GM12878 (cell line): ENCODE measurements at regions not wholly inside any gene's neighbourhood (a gene's known extent, or its start where the extent isn't known, plus 50 kb on each side); places are given as distances from the start of the nearest gene placed in this dataset.

Experiments
- ATAC-seq: fragments of 200-7000 bp; cut with Tn5 transposase; 3 replicates; pipeline ENCODE4 v1.9.1; 2020; ENCODE audit warnings: mild to moderate bottlenecking, moderate library complexity
- BruUV-seq: library from RNA; stranded (reverse); fragments of 400-500 nt; replicated peaks from 2 replicates; lab custom pipeline; 2021; lab: Mats Ljungman, UMichigan
- CTCF ChIA-PET: fragments of 300-600 bp; sonication (Branson Sonifier 250); formaldehyde crosslinking; extraction: SDS; loops from one replicate; lab custom pipeline; 2021; ENCODE audit warnings: inconsistent platforms; lab: Yijun Ruan, JAX
- POLR2A ChIA-PET: fragments of 350-600 bp; formaldehyde crosslinking; extraction: SDS; loops from one replicate; lab custom pipeline; 2021; ENCODE audit warnings: inconsistent platforms; lab: Charles Lee
- RAD21 ChIA-PET: fragments of 300-600 bp; sonication (Branson Sonifier 250); formaldehyde crosslinking; loops from one replicate; lab custom pipeline; 2023; ENCODE audit warnings: antibody characterized with exemption; ENCODE audit not compliant: unreplicated experiment; lab: Charles Lee
- SMC1A ChIA-PET: fragments of 300-600 bp; sonication (Branson Sonifier 250); formaldehyde crosslinking; loops from one replicate; lab custom pipeline; 2023; ENCODE audit not compliant: unreplicated experiment, uncharacterized antibody; lab: Charles Lee
- DNase-seq: peaks from one replicate; pipeline ENCODE4 v3.0.0-alpha.2; 2011; ENCODE audit warnings: low read depth, low spot score
- FAIRE-seq: peaks from 3 replicates; lab custom pipeline; 2011; peaks lifted over from hg19 to GRCh38; lab: Jason Lieb, UNC
- H2AFZ ChIP-seq: 2 replicates; pipeline ENCODE4 v1.6.0; 2011; ENCODE audit warnings: low read depth, low read length, control low read depth; ENCODE audit not compliant: control insufficient read depth
- H3K27ac ChIP-seq: 2 replicates; pipeline ENCODE4 v1.5.1; 2011; ENCODE audit warnings: control low read depth; ENCODE audit not compliant: control insufficient read depth, insufficient read depth
- H3K27me3 ChIP-seq, 2 experiments: replicated peaks in 1 of 2; 2 replicates each; pipeline versions ENCODE4 v1.6.0 to v1.6.1; 2011; ENCODE audit warnings: low read length in 1 of 2; ENCODE audit not compliant: control insufficient read depth in 2 of 2, insufficient read depth in 2 of 2
- H3K36me3 ChIP-seq, 2 experiments: 2 replicates each; pipeline ENCODE4 v1.5.1; 2011; ENCODE audit warnings: low read length in 1 of 2; ENCODE audit not compliant: control insufficient read depth in 2 of 2, insufficient read depth in 2 of 2
- H3K4me1 ChIP-seq: 2 replicates; pipeline ENCODE4 v1.6.1; 2011; ENCODE audit warnings: mild to moderate bottlenecking, low read length, moderate library complexity, mixed read lengths; ENCODE audit not compliant: control insufficient read depth, insufficient read depth
- H3K4me2 ChIP-seq: 2 replicates; pipeline ENCODE4 v1.6.0; 2011; ENCODE audit warnings: control low read depth; ENCODE audit not compliant: control insufficient read depth, insufficient read depth
- H3K4me3 ChIP-seq: fragments of 200-600 bp; sonication (generic); 2 replicates; pipeline ENCODE4 v1.5.1; 2016
- H3K79me2 ChIP-seq: 2 replicates; pipeline ENCODE4 v1.6.0; 2011; ENCODE audit warnings: low read length; ENCODE audit not compliant: control insufficient read depth, insufficient read depth
- H3K9ac ChIP-seq: 2 replicates; pipeline ENCODE4 v1.8.0; 2011; ENCODE audit warnings: low read length, control low read depth, mixed read lengths; ENCODE audit not compliant: control insufficient read depth, insufficient read depth
- H3K9me3 ChIP-seq: replicated peaks from 3 replicates; pipeline ENCODE4 v1.5.1; 2011; ENCODE audit warnings: mild to moderate bottlenecking, low read length; ENCODE audit not compliant: control insufficient read depth, insufficient read depth
- H4K20me1 ChIP-seq: 2 replicates; pipeline ENCODE4 v1.6.0; 2011; ENCODE audit not compliant: control insufficient read depth, insufficient read depth
- BACH1 ChIP-seq: fragments of 450-650 bp; IDR thresholded peaks from 2 replicates; pipeline ENCODE4 v1.6.1; 2017; ENCODE audit warnings: mild to moderate bottlenecking, borderline replicate concordance
- POU2F2 ChIP-seq: IDR thresholded peaks from 3 replicates; pipeline ENCODE4 v1.6.1; 2011; ENCODE audit warnings: low read depth, mild to moderate bottlenecking, low read length, borderline replicate concordance
- SRF ChIP-seq, 2 experiments: IDR thresholded peaks; 2 replicates each; pipeline ENCODE4 v1.6.1; 2011; ENCODE audit warnings: low read depth in 2 of 2, low read length in 2 of 2, mild to moderate bottlenecking in 1 of 2, moderate library complexity in 1 of 2
- TCF7 ChIP-seq: IDR thresholded peaks from 2 replicates; pipeline ENCODE4 v1.6.1; 2014; ENCODE audit warnings: antibody characterized with exemption, borderline replicate concordance
- WGBS: methylation state at CpG from one replicate; pipeline ENCODE4 v1.1.6; 2016; ENCODE audit warnings: low lambda C conversion rate; ENCODE audit not compliant: insufficient replicate concordance, insufficient coverage; ENCODE audit errors: missing lambda C conversion rate; 5-methylcytosine and 5-hydroxymethylcytosine counted together
- in situ Hi-C: fragments of 300-500 bp; cut with MboI; formaldehyde crosslinking; loops from 9 replicates; pipeline ENCODE4 v1.14.3; 2018; ENCODE audit warnings: mixed read lengths
- intact Hi-C: fragments of 100-400 bp; cut with micrococcal nuclease; formaldehyde crosslinking; loops from one replicate; pipeline ENCODE4 v1.14.2; 2022; ENCODE audit not compliant: unreplicated experiment
- TF ChIP-seq, protein P1 (sequence below): fragments of 450-650 bp; IDR thresholded peaks from 2 replicates; pipeline ENCODE4 v1.6.1; 2017; ENCODE audit warnings: antibody characterized with exemption, mild to moderate bottlenecking, moderate library complexity

DNA sequence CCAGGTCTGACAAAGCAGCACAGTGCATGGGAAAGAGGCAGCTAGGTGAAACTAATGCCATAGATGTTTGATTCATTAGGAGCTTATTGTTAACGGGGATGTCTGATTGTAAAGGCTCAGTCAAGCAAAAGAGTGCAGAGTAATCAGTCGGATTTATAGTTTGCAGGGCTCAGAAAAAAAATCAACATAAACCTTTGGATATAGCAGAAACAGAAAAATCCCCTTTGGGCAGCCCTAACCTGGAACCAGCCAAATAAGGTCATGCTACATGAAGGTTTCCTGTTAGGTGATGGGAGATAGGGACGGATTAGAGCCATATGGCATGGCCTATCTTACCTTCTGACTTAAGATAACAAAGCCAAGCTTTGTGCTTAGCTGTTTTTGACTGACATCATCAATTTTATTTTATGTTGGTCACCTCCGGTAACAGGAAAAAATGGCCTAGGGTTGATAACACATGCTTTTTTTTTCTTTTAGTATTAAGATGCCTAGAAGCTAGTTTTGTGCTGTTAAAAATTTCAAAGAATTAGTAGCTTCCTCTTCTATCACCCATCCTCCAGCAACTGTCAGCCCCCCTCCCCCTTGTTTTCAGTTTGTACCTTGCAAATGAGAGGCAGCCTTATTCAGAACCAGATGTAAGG, 60.7 kb upstream of the ZEB2 start:
- Histone ChIP-seq H3K4me1 (no peaks in the 10 kb centered on the region), H3K27ac (no peak overlapping the region), H3K79me2 (no peaks in the 10 kb centered on the region), H3K4me2 (no peak overlapping the region), H3K9me3 (no peaks in the 10 kb centered on the region), H2AFZ (no peak overlapping the region), H4K20me1 (no peaks in the 10 kb centered on the region), H3K36me3 (no peaks in the 10 kb centered on the region), H3K9ac (no peak overlapping the region), H3K27me3 (peaks cover 2 to 6% of the 10 kb centered on the region in 2 experiments), H3K4me3 (no peak overlapping the region)
- TF ChIP-seq, protein P1, sequence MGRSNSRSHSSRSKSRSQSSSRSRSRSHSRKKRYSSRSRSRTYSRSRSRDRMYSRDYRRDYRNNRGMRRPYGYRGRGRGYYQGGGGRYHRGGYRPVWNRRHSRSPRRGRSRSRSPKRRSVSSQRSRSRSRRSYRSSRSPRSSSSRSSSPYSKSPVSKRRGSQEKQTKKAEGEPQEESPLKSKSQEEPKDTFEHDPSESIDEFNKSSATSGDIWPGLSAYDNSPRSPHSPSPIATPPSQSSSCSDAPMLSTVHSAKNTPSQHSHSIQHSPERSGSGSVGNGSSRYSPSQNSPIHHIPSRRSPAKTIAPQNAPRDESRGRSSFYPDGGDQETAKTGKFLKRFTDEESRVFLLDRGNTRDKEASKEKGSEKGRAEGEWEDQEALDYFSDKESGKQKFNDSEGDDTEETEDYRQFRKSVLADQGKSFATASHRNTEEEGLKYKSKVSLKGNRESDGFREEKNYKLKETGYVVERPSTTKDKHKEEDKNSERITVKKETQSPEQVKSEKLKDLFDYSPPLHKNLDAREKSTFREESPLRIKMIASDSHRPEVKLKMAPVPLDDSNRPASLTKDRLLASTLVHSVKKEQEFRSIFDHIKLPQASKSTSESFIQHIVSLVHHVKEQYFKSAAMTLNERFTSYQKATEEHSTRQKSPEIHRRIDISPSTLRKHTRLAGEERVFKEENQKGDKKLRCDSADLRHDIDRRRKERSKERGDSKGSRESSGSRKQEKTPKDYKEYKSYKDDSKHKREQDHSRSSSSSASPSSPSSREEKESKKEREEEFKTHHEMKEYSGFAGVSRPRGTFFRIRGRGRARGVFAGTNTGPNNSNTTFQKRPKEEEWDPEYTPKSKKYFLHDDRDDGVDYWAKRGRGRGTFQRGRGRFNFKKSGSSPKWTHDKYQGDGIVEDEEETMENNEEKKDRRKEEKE, result no peak
- TF ChIP-seq BACH1 (no peak), TCF7 (no peak), SRF (IDR thresholded peaks at IDR 0.05; ENCODE audit: low read depth in 2 of 2, low read length in 2 of 2) (peak; percentile 67 to 69; a peak in 3 of 4 replicates), POU2F2 (no peak)
- SMC1A ChIA-PET, result interaction anchor here (0.7 to 1.5 kb wide), 2 partner anchors 111 to 131 kb away, joined by 3 to 4 read pairs; no protein-coding TSS in a partner anchor
- FAIRE-seq (no peak), DNase-seq (no peak), ATAC-seq (no peak)
- 29% methylated on average over 4 of the region's 4 CpGs for WGBS
- intact Hi-C loops, result no loop called here
- no TSS peak for BruUV-seq
- RAD21 ChIA-PET, result interaction anchor here (0.5 kb wide), 1 partner anchor 1172 kb away, joined by 3 read pairs; no protein-coding TSS in a partner anchor
- CTCF ChIA-PET, result interaction anchor here (1.2 to 2.0 kb wide), 2 partner anchors 9 to 16 kb away, joined by 3 to 6 read pairs; no protein-coding TSS in a partner anchor
- POLR2A ChIA-PET, result no interaction called here
- in situ Hi-C loops, result no loop called here
